ENCODE measurements at regions not wholly inside any gene's neighbourhood (a gene's known extent, or its start where the extent isn't known, plus 50 kb on each side); places are given as distances from the start of the nearest gene placed in this dataset.

DNA sequence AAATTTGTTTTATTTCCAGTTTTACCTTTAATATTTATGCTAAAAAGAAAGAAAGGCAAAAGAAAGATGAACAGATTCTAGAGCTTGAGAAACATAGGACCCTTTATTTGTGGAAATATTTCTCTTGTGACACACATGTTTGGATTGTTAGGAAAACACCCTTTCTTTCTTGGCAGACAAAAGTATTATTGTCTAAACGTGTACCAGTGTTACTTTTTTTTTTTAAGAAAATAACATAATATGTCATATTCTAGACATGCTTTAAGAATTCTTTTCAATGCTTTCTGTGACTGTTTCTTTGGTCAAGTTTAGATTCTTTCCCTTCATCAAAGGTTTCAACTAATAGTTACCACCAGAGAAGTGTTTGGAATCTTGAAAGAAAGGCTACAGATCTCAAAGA is 183.4 kb upstream of the CNR1 start:
- no peak overlapping the region for H3K27ac ChIP-seq (ENCODE audit: low read length)
- H3K36me3 ChIP-seq (ENCODE audit: insufficient read depth, low read length): no peaks in the 10 kb centered on the region
- no peaks in the 10 kb centered on the region for H3K27me3 ChIP-seq (ENCODE audit: insufficient read depth, low read length, poor library complexity)
- H3K4me1 ChIP-seq (ENCODE audit: insufficient read depth, low read length): no peaks in the 10 kb centered on the region
- H3K9ac ChIP-seq (ENCODE audit: low read depth, low read length): no peak overlapping the region
- H2AFZ ChIP-seq (ENCODE audit: low read depth, low read length): no peak overlapping the region
- ATAC-seq (ENCODE audit: insufficient read depth, low read depth): no peak
- H3K4me2 ChIP-seq (ENCODE audit: insufficient read depth, low read length): no peak overlapping the region
- H3K4me3 ChIP-seq (ENCODE audit: low read depth in 1 of 2, low read length in 2 of 2): no peak overlapping the region
- H3K79me2 ChIP-seq (ENCODE audit: insufficient read depth, low read length): no peaks in the 10 kb centered on the region
- H3K9me3 ChIP-seq (ENCODE audit: insufficient read depth, low read length, severe bottlenecking): no peaks in the 10 kb centered on the region
- no peaks in the 10 kb centered on the region for H4K20me1 ChIP-seq (ENCODE audit: insufficient read depth, low read length)
- TF ChIP-seq EZH2 (IDR thresholded peaks at IDR 0.05; ENCODE audit: borderline replicate concordance, low read depth, low read length, severe bottlenecking): no peak
- no peak for DNase-seq

DNA sequence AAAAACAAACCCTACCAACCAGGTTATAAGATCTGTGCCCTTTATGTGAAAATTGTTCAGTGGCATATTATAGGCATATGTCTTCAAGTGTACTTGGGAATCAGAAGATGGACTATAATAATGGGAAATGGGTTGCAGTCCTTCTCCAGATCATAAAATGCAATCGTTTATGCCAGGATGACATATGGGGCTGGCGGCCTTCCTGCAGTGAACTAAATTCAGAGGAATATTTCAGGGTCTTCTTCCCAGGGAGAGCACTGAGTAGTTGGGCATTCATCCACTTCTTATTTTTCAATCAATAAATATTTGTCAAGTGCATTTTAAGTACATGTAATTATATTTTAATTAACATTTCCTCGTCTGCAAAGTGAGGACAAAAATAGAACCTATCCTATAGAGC is 176.2 kb upstream of the CNR1 start:
- no peaks in the 10 kb centered on the region for H3K36me3 ChIP-seq (ENCODE audit: insufficient read depth, low read length)
- H3K4me2 ChIP-seq (ENCODE audit: insufficient read depth, low read length): no peak overlapping the region
- no peaks in the 10 kb centered on the region for H3K9me3 ChIP-seq (ENCODE audit: insufficient read depth, low read length, severe bottlenecking)
- no peak overlapping the region for H3K27ac ChIP-seq (ENCODE audit: low read length)
- DNase-seq (no peak), ATAC-seq (ENCODE audit: insufficient read depth, low read depth) (no peak)
- H3K27me3 ChIP-seq (ENCODE audit: insufficient read depth, low read length, poor library complexity): no peaks in the 10 kb centered on the region
- H3K4me3 ChIP-seq (ENCODE audit: low read depth in 1 of 2, low read length in 2 of 2): no peak overlapping the region
- no peaks in the 10 kb centered on the region for H3K4me1 ChIP-seq (ENCODE audit: insufficient read depth, low read length)
- no peaks in the 10 kb centered on the region for H3K79me2 ChIP-seq (ENCODE audit: insufficient read depth, low read length)
- TF ChIP-seq, protein P1, sequence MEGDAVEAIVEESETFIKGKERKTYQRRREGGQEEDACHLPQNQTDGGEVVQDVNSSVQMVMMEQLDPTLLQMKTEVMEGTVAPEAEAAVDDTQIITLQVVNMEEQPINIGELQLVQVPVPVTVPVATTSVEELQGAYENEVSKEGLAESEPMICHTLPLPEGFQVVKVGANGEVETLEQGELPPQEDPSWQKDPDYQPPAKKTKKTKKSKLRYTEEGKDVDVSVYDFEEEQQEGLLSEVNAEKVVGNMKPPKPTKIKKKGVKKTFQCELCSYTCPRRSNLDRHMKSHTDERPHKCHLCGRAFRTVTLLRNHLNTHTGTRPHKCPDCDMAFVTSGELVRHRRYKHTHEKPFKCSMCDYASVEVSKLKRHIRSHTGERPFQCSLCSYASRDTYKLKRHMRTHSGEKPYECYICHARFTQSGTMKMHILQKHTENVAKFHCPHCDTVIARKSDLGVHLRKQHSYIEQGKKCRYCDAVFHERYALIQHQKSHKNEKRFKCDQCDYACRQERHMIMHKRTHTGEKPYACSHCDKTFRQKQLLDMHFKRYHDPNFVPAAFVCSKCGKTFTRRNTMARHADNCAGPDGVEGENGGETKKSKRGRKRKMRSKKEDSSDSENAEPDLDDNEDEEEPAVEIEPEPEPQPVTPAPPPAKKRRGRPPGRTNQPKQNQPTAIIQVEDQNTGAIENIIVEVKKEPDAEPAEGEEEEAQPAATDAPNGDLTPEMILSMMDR (IDR thresholded peaks at IDR 0.05; ENCODE audit: borderline replicate concordance, extremely low read depth, low read length, poor library complexity, severe bottlenecking): no peak
- TF ChIP-seq EZH2 (IDR thresholded peaks at IDR 0.05; ENCODE audit: borderline replicate concordance, low read depth, low read length, severe bottlenecking): no peak
- no peak overlapping the region for H3K9ac ChIP-seq (ENCODE audit: low read depth, low read length)
- H4K20me1 ChIP-seq (ENCODE audit: insufficient read depth, low read length): no peaks in the 10 kb centered on the region
- no peak overlapping the region for H2AFZ ChIP-seq (ENCODE audit: low read depth, low read length)

DNA sequence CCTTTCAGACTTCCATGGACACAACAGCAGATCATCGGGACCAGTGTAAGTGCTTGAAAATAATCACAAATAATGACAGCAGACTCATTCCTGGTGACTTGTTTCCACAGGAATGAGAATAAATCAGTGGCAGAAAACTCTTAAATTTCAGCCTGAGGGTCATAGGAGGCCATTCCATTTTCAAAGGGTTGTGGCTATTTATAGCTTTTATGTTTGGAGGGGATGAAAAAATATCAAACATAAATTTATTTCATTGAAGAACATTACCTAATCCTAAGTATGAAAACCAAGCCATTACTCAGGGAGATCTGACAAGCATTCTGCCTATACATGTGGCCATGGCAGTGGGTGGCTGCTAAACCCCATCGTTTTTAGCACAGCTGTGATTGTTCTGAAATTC is 173.6 kb upstream of the CNR1 start:
- Histone ChIP-seq H3K9ac (ENCODE audit: low read depth, low read length) (no peak overlapping the region), H2AFZ (ENCODE audit: low read depth, low read length) (no peak overlapping the region), H3K36me3 (ENCODE audit: insufficient read depth, low read length) (no peaks in the 10 kb centered on the region), H3K4me3 (ENCODE audit: low read depth in 1 of 2, low read length in 2 of 2) (no peak overlapping the region), H3K79me2 (ENCODE audit: insufficient read depth, low read length) (no peaks in the 10 kb centered on the region), H3K4me1 (ENCODE audit: insufficient read depth, low read length) (no peaks in the 10 kb centered on the region), H4K20me1 (ENCODE audit: insufficient read depth, low read length) (no peaks in the 10 kb centered on the region), H3K4me2 (ENCODE audit: insufficient read depth, low read length) (no peak overlapping the region), H3K27me3 (ENCODE audit: insufficient read depth, low read length, poor library complexity) (no peaks in the 10 kb centered on the region), H3K27ac (ENCODE audit: low read length) (no peak overlapping the region), H3K9me3 (ENCODE audit: insufficient read depth, low read length, severe bottlenecking) (no peaks in the 10 kb centered on the region)
- TF ChIP-seq EZH2 (IDR thresholded peaks at IDR 0.05; ENCODE audit: borderline replicate concordance, low read depth, low read length, severe bottlenecking): no peak
- TF ChIP-seq, protein P1 (IDR thresholded peaks at IDR 0.05; ENCODE audit: borderline replicate concordance, extremely low read depth, low read length, poor library complexity, severe bottlenecking): no peak
- DNase-seq: no peak
- no peak for ATAC-seq (ENCODE audit: insufficient read depth, low read depth)

DNA sequence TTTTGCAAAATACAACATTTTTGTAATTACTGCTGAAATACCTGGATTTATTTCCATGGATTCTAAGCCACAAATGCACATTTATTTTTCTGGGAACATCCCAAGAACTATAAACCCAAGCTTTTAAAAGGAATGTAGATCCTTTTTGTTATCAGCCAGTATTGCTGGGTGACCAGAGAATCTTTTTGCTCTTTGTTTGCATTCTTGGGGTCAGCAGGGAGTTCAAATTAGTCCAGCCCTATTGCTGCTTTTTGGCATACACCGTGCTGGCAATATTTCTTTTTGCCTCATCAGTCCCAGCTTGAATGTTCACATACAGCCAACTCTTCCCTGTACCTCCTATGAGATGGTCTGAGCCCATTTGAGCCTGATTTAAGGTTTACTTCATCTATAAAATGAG is 155.2 kb upstream of the CNR1 start:
- no peak overlapping the region for H3K4me2 ChIP-seq (ENCODE audit: insufficient read depth, low read length)

More for the DNA sequence above, 155.2 kb upstream of the CNR1 start:
- Histone ChIP-seq H3K4me1 (ENCODE audit: insufficient read depth, low read length) (no peaks in the 10 kb centered on the region), H3K27me3 (ENCODE audit: insufficient read depth, low read length, poor library complexity) (no peaks in the 10 kb centered on the region), H2AFZ (ENCODE audit: low read depth, low read length) (no peak overlapping the region), H3K79me2 (ENCODE audit: insufficient read depth, low read length) (no peaks in the 10 kb centered on the region), H3K9ac (ENCODE audit: low read depth, low read length) (no peak overlapping the region), H3K36me3 (ENCODE audit: insufficient read depth, low read length) (no peaks in the 10 kb centered on the region), H3K4me3 (ENCODE audit: low read depth in 1 of 2, low read length in 2 of 2) (no peak overlapping the region), H3K9me3 (ENCODE audit: insufficient read depth, low read length, severe bottlenecking) (no peaks in the 10 kb centered on the region), H3K27ac (ENCODE audit: low read length) (no peak overlapping the region), H4K20me1 (ENCODE audit: insufficient read depth, low read length) (no peaks in the 10 kb centered on the region)
- TF ChIP-seq, protein P1 (IDR thresholded peaks at IDR 0.05; ENCODE audit: borderline replicate concordance, extremely low read depth, low read length, poor library complexity, severe bottlenecking): no peak
- TF ChIP-seq EZH2 (IDR thresholded peaks at IDR 0.05; ENCODE audit: borderline replicate concordance, low read depth, low read length, severe bottlenecking): no peak
- ATAC-seq (ENCODE audit: insufficient read depth, low read depth) (no peak), DNase-seq (no peak)

Measured in DND-41 (cell line).